ENCODE measurements at regions not wholly inside any gene's neighbourhood (a gene's known extent, or its start where the extent isn't known, plus 50 kb on each side); places are given as distances from the start of the nearest gene placed in this dataset.
A peak's percentile ranks its signal among the peaks of the same experiment; 100 is the strongest.
"Not testable (repeated sequence)": the region's sequence is repeated elsewhere in the genome, so short reads cannot be mapped to it uniquely, and the experiment has no call there.

DNA sequence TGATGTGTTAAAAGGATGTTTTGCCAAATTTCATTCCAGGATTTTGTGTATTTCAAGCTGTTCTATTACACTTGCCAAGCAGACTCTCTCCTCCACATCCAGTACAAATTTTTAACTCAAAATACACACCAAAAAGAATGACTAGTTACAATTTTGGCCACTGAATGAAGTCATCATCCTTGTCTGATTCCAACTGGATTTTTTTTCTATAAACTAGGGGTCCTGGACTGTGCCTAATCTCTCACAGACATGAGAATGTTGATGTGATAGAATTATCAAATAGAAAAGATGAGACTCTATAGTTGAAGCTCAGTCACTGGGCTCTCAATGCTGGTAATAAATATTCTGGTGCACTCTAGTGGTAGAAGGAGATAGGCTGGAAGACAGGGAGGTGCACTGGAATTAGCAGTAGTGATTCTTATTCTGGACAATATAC, 85.8 kb downstream of the FANCF start:
- H3K4me1 ChIP-seq (replicated peaks), result no peaks in the 10 kb centered on the region
- H3K4me3 ChIP-seq, result no peak overlapping the region
- no peaks in the 10 kb centered on the region for H3K36me3 ChIP-seq
- no peaks in the 10 kb centered on the region for H3K27me3 ChIP-seq (replicated peaks; ENCODE audit: insufficient read depth)
- H3K9me3 ChIP-seq, result no peaks in the 10 kb centered on the region
- no peak for DNase-seq (ENCODE audit: low spot score)
- TF ChIP-seq, protein P1, sequence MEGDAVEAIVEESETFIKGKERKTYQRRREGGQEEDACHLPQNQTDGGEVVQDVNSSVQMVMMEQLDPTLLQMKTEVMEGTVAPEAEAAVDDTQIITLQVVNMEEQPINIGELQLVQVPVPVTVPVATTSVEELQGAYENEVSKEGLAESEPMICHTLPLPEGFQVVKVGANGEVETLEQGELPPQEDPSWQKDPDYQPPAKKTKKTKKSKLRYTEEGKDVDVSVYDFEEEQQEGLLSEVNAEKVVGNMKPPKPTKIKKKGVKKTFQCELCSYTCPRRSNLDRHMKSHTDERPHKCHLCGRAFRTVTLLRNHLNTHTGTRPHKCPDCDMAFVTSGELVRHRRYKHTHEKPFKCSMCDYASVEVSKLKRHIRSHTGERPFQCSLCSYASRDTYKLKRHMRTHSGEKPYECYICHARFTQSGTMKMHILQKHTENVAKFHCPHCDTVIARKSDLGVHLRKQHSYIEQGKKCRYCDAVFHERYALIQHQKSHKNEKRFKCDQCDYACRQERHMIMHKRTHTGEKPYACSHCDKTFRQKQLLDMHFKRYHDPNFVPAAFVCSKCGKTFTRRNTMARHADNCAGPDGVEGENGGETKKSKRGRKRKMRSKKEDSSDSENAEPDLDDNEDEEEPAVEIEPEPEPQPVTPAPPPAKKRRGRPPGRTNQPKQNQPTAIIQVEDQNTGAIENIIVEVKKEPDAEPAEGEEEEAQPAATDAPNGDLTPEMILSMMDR (IDR thresholded peaks at IDR 0.05), result peak in 3 of 4 experiments; percentile 19 to 54 (median 51)
- TF ChIP-seq POLR2AphosphoS5 (IDR thresholded peaks at IDR 0.05) (no peak), POLR2A (IDR thresholded peaks at IDR 0.05) (no peak)
- no peak overlapping the region for H3K27ac ChIP-seq
- intact Hi-C loops (cut with DNase I), result loop anchor here (5.0 to 10.0 kb wide), 2 partner anchors 218 to 245 kb away; no protein-coding TSS in a partner anchor

DNA sequence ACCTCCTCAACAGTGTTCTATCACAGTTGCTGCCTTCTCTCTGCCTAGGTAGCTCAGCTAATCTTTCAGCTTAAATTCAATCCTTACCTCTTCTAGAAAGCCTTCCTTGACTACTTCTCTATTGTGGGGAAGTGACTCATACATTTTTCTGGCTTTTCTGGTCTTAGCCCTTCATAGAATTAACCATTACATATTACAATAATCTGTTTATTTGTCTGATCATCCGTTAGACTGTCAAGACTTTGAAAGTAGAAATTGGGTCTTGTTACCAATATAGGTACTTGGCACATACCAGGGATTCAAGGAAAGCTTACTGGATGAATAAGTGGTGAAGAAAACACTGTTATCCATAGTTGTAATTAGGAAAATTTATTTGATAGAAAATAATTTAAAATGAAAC, 89.6 kb downstream of the FANCF start:
- no peaks in the 10 kb centered on the region for H3K4me1 ChIP-seq (replicated peaks)
- H3K27me3 ChIP-seq (replicated peaks; ENCODE audit: insufficient read depth), result no peaks in the 10 kb centered on the region
- no peak overlapping the region for H3K27ac ChIP-seq
- TF ChIP-seq, protein P1 (IDR thresholded peaks at IDR 0.05), result no peak
- no peak for TF ChIP-seq POLR2AphosphoS5 (IDR thresholded peaks at IDR 0.05)
- no peak for TF ChIP-seq POLR2A (IDR thresholded peaks at IDR 0.05)
- H3K36me3 ChIP-seq, result no peaks in the 10 kb centered on the region
- no peak overlapping the region for H3K4me3 ChIP-seq
- intact Hi-C loops (cut with DNase I), result no loop called here
- no peak for DNase-seq (ENCODE audit: low spot score)
- 30% methylated on average over 1 of the region's 1 CpG for WGBS
- H3K9me3 ChIP-seq, result no peaks in the 10 kb centered on the region

DNA sequence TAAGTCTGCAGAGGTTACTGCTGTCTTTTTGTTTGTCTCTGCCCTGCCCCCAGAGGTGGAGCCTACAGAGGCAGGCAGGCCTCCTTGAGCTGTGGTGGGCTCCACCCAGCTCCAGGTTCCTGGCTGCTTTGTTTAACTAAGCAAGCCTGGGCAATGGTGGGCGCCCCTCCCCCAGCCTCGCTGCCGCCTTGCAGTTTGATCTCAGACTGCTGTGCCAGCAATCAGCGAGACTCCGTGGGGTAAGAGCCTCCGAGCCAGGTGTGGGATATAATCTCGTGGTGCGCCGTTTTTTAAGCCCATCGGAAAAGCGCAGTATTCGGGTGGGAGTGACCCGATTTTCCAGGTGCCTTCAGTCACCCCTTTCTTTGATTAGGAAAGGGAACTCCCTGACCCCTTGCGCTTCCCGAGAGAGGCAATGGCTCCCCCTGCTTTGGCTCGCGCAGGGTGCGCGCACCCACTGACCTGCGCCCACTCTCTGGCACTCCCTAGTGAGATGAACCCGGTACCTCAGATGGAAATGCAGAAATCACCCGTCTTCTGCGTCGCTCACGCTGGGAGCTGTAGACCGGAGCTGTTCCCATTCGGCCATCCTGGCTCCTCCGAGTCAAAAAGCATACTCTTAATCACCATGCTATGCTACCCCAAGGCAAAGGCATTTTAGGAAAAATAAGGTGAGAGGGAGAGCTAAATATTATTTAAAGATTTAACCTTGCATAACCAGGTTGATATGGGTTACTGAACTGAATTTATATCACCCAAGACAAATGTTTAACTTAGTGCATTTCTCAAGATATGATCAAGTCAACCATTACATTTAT, 96.8 kb downstream of the FANCF start:
- intact Hi-C loops (cut with DNase I), result not testable (repeated sequence)
- 70% methylated on average over 28 of the region's 28 CpGs for WGBS

DNA sequence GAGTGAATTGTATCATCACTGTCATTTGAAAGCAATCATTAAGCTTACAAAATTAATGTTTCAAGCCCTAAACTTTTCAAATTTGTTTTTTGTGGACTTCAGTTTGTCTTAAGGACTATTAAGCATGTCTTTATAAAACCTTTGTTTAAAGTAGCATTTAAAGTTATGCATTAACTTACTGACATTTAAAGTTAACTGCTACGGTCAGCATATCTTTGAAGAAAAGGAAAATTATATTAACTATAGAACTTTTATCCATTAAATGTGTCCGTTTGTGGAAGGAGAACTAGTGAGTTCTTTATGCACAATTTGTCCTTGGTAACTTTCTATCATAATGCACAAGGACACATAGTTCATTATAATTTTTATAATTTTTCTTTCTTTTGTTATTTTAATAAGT, 103.4 kb downstream of the FANCF start:
- 41% methylated on average over 2 of the region's 2 CpGs for WGBS
- H3K27ac ChIP-seq, result no peak overlapping the region
- intact Hi-C loops (cut with DNase I), result no loop called here
- H3K9me3 ChIP-seq, result no peaks in the 10 kb centered on the region
- H3K4me1 ChIP-seq (replicated peaks), result no peaks in the 10 kb centered on the region
- no peaks in the 10 kb centered on the region for H3K36me3 ChIP-seq
- H3K4me3 ChIP-seq, result no peak overlapping the region
- no peak for DNase-seq (ENCODE audit: low spot score)
- TF ChIP-seq POLR2A (IDR thresholded peaks at IDR 0.05), result no peak
- TF ChIP-seq POLR2AphosphoS5 (IDR thresholded peaks at IDR 0.05), result no peak
- TF ChIP-seq, protein P1 (IDR thresholded peaks at IDR 0.05), result no peak
- no peaks in the 10 kb centered on the region for H3K27me3 ChIP-seq (replicated peaks; ENCODE audit: insufficient read depth)

More for the DNA sequence above, 96.8 kb downstream of the FANCF start:
- not testable (repeated sequence) for H3K27me3 ChIP-seq (replicated peaks; ENCODE audit: insufficient read depth); H3K4me1 ChIP-seq (replicated peaks); H3K27ac ChIP-seq; H3K36me3 ChIP-seq; H3K4me3 ChIP-seq; H3K9me3 ChIP-seq; DNase-seq (ENCODE audit: low spot score)

DNA sequence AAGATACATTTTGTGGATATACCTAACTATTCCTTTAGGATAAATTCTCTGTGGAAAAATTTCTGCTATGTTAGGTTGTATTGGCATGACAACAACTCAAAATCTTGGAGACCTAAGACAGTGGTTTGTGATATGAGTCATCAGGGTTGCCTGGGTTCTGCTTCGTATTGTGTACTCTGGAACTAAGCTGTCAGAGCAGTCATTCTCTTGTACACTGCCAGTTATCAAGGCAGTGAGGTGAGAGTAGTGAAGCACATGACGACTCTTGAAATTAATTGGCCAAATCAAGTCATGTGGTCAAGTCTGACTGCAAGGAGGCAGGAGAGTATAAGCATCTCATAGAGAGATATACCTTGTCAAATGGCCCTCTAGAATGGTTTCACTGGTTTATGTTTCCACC, 104.4 kb downstream of the FANCF start:
- Histone ChIP-seq H3K36me3 (no peaks in the 10 kb centered on the region), H3K27ac (no peak overlapping the region)
- 52% methylated on average over 2 of the region's 2 CpGs for WGBS

More for the DNA sequence above, 104.4 kb downstream of the FANCF start:
- Histone ChIP-seq H3K27me3 (replicated peaks; ENCODE audit: insufficient read depth) (no peaks in the 10 kb centered on the region), H3K4me1 (replicated peaks) (no peaks in the 10 kb centered on the region), H3K4me3 (no peak overlapping the region), H3K9me3 (no peaks in the 10 kb centered on the region)
- TF ChIP-seq, protein P1 (IDR thresholded peaks at IDR 0.05), result no peak
- TF ChIP-seq POLR2AphosphoS5 (IDR thresholded peaks at IDR 0.05) (no peak), POLR2A (IDR thresholded peaks at IDR 0.05) (no peak)
- intact Hi-C loops (cut with DNase I), result no loop called here
- no peak for DNase-seq (ENCODE audit: low spot score)
